Suprapubic skin (tissue), 4 donors: ENCODE measurements at regions not wholly inside any gene's neighbourhood (a gene's known extent, or its start where the extent isn't known, plus 50 kb on each side); places are given as distances from the start of the nearest gene placed in this dataset.

Experiments used
- EP300 ChIP-seq: sonication (generic); formaldehyde crosslinking; IDR thresholded peaks from one replicate; pipeline ENCODE4 v1.6.1; 2017; ENCODE audit warnings: antibody characterized with exemption
- POLR2A ChIP-seq, 2 donors: fragments of 450-650 bp; IDR thresholded peaks; one replicate each; pipeline ENCODE4 v1.6.1; 2017; ENCODE audit warnings: antibody characterized with exemption in 2 of 2, mild to moderate bottlenecking in 2 of 2, moderate library complexity in 2 of 2
- POLR2AphosphoS5 ChIP-seq, 3 donors: sonication (generic); formaldehyde crosslinking; IDR thresholded peaks; one replicate each; pipeline ENCODE4 v1.6.1; 2017; ENCODE audit warnings: antibody characterized with exemption in 3 of 3
- TF ChIP-seq, protein P1 (sequence below), 2 donors: fragments of 200-600 bp in 1 of 2; fragments of 450-650 bp in 1 of 2; sonication (generic) in 1 of 2; IDR thresholded peaks; one replicate each; pipeline ENCODE4 v1.5.1; 2016 to 2019; ENCODE audit warnings: antibody characterized with exemption in 2 of 2, mild to moderate bottlenecking in 1 of 2, moderate library complexity in 1 of 2

DNA sequence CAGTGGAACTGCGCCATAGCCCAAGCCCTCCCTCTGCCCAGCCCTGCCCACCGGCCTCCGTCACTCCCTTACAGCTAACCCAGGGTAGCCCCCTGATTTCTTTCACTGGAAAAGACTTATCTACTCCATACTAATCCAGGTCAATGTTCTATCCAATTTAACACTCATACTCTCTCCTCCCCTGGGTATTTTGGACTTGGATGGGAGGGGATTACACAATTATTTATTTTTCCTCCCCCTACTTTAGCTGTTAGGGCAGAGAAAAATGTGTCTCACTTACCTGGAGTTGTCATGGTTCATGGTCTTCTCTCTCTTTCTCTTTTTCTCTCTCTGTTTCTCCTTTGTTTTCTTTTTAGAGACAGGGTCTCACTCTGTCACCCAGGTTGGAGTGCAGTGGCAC, 100.6 kb upstream of the ST8SIA3 start:
- TF ChIP-seq, protein P1, sequence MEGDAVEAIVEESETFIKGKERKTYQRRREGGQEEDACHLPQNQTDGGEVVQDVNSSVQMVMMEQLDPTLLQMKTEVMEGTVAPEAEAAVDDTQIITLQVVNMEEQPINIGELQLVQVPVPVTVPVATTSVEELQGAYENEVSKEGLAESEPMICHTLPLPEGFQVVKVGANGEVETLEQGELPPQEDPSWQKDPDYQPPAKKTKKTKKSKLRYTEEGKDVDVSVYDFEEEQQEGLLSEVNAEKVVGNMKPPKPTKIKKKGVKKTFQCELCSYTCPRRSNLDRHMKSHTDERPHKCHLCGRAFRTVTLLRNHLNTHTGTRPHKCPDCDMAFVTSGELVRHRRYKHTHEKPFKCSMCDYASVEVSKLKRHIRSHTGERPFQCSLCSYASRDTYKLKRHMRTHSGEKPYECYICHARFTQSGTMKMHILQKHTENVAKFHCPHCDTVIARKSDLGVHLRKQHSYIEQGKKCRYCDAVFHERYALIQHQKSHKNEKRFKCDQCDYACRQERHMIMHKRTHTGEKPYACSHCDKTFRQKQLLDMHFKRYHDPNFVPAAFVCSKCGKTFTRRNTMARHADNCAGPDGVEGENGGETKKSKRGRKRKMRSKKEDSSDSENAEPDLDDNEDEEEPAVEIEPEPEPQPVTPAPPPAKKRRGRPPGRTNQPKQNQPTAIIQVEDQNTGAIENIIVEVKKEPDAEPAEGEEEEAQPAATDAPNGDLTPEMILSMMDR (IDR thresholded peaks at IDR 0.05), result no peak
- TF ChIP-seq EP300 (no peak), POLR2AphosphoS5 (IDR thresholded peaks at IDR 0.05) (no peak), POLR2A (IDR thresholded peaks at IDR 0.05) (no peak)
